GM12891 (cell line): ENCODE measurements at regions not wholly inside any gene's neighbourhood (a gene's known extent, or its start where the extent isn't known, plus 50 kb on each side); places are given as distances from the start of the nearest gene placed in this dataset.

Experiments used
- POLR2A ChIP-seq: IDR thresholded peaks from 2 replicates; pipeline ENCODE4 v1.6.1; 2011; ENCODE audit warnings: low read depth, low read length, control low read depth
- POLR2AphosphoS5 ChIP-seq: IDR thresholded peaks from 2 replicates; pipeline ENCODE4 v1.6.1; 2011; ENCODE audit warnings: low read depth, low read length, control low read depth
- POU2F2 ChIP-seq: IDR thresholded peaks from 2 replicates; pipeline ENCODE4 v1.6.1; 2011; ENCODE audit warnings: low read depth, mild to moderate bottlenecking, control low read depth, low read length, moderate library complexity
- SPI1 ChIP-seq: IDR thresholded peaks from 2 replicates; pipeline ENCODE4 v1.6.1; 2011; ENCODE audit warnings: low read depth, low read length, control low read depth
- TAF1 ChIP-seq: IDR thresholded peaks from 2 replicates; pipeline ENCODE4 v1.6.1; 2011; ENCODE audit warnings: low read depth, low read length, control low read depth

DNA sequence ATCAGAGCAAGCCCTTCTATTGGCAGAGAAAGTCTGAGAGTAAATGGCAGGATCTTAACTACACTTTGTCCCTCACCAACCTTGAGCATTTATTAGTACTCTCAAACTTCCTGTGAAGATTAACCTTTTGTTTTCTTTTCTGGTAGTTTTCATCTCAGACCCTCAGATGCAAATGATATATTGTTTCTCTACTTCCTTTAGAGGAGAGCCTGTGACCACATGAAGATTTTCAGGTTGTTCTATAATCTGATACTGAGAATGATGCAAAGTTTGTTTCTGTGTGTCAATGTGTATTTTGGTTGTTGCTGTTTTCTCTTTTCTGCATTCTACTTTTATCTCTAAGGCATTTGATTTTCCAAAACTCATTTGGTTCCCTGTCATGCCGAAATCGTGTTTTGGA is 165.8 kb upstream of the CYSLTR1 start:
- TF ChIP-seq POLR2A = no peak
- TF ChIP-seq POLR2AphosphoS5 = no peak
- TF ChIP-seq TAF1 = no peak
- no peak for TF ChIP-seq POU2F2
- no peak for TF ChIP-seq SPI1
